H9 (cell line): ENCODE measurements at regions not wholly inside any gene's neighbourhood (a gene's known extent, or its start where the extent isn't known, plus 50 kb on each side); places are given as distances from the start of the nearest gene placed in this dataset.

ENCODE experiments used
- DNase-seq: peaks from one replicate; pipeline ENCODE4 v3.0.0-alpha.2; 2017
- H2AFZ ChIP-seq: one replicate; pipeline ENCODE4 v1.6.1; 2013; ENCODE audit warnings: mild to moderate bottlenecking, low read length, control low read depth, moderate library complexity
- H2AK5ac ChIP-seq: 2 replicates; pipeline ENCODE4 v1.6.1; 2013; ENCODE audit warnings: low read length, control low read depth, mixed read lengths; ENCODE audit not compliant: insufficient read length
- H2BK120ac ChIP-seq: one replicate; pipeline ENCODE4 v1.6.1; 2013; ENCODE audit warnings: low read depth, mild to moderate bottlenecking, low read length, control low read depth, inconsistent platforms; ENCODE audit not compliant: poor library complexity, severe bottlenecking
- H2BK12ac ChIP-seq: 2 replicates; pipeline ENCODE4 v1.6.1; 2013; ENCODE audit warnings: low read length, control low read depth, mixed read lengths, low read depth; ENCODE audit not compliant: insufficient read length
- H2BK15ac ChIP-seq: 2 replicates; pipeline ENCODE4 v1.6.1; 2013; ENCODE audit warnings: low read depth, low read length, control low read depth
- H2BK20ac ChIP-seq: one replicate; pipeline ENCODE4 v1.6.1; 2013; ENCODE audit warnings: low read depth, mild to moderate bottlenecking, low read length, control low read depth, inconsistent platforms; ENCODE audit not compliant: poor library complexity, severe bottlenecking
- H2BK5ac ChIP-seq: 2 replicates; pipeline ENCODE4 v1.6.1; 2013; ENCODE audit warnings: low read length, control low read depth, mixed read lengths; ENCODE audit not compliant: insufficient read length
- H3K14ac ChIP-seq: 2 replicates; pipeline ENCODE4 v1.6.1; 2013; ENCODE audit warnings: low read length, control low read depth; ENCODE audit not compliant: insufficient read depth
- H3K18ac ChIP-seq: 2 replicates; pipeline ENCODE4 v1.6.1; 2013; ENCODE audit warnings: low read depth, mild to moderate bottlenecking, mixed read lengths, low read length, control low read depth; ENCODE audit not compliant: insufficient read length
- H3K23ac ChIP-seq: 2 replicates; pipeline ENCODE4 v1.6.1; 2013; ENCODE audit warnings: low read length, control low read depth, mixed read lengths, low read depth; ENCODE audit not compliant: insufficient read length
- H3K23me2 ChIP-seq: 2 replicates; pipeline ENCODE4 v1.6.1; 2013; ENCODE audit warnings: low read depth, mild to moderate bottlenecking, mixed read lengths, low read length, control low read depth; ENCODE audit not compliant: insufficient read length, poor library complexity, severe bottlenecking
- H3K27ac ChIP-seq: 2 replicates; pipeline ENCODE4 v1.5.1; 2013; ENCODE audit warnings: low read length, control low read depth, mixed read lengths, low read depth; ENCODE audit not compliant: insufficient read length
- H3K27me3 ChIP-seq: 2 replicates; pipeline ENCODE4 v1.6.1; 2013; ENCODE audit warnings: low read length, control low read depth, inconsistent platforms; ENCODE audit not compliant: insufficient read depth
- H3K4ac ChIP-seq: 2 replicates; pipeline ENCODE4 v1.6.1; 2013; ENCODE audit warnings: low read depth, mild to moderate bottlenecking, control low read depth, inconsistent platforms, low read length, moderate library complexity
- H3K4me1 ChIP-seq: 2 replicates; pipeline ENCODE4 v1.6.1; 2013; ENCODE audit warnings: low read length, control low read depth, inconsistent platforms; ENCODE audit not compliant: insufficient read depth
- H3K4me2 ChIP-seq: 2 replicates; pipeline ENCODE4 v1.6.1; 2013; ENCODE audit warnings: low read length, control low read depth, mixed read lengths; ENCODE audit not compliant: insufficient read length, insufficient read depth
- H3K56ac ChIP-seq: 2 replicates; pipeline ENCODE4 v1.6.1; 2013; ENCODE audit warnings: low read depth, mild to moderate bottlenecking, mixed read lengths, low read length, control low read depth; ENCODE audit not compliant: insufficient read length
- H3K79me1 ChIP-seq: 2 replicates; pipeline ENCODE4 v1.6.1; 2013; ENCODE audit warnings: low read depth, mild to moderate bottlenecking, moderate library complexity, low read length, control low read depth, inconsistent platforms; ENCODE audit not compliant: insufficient read depth, poor library complexity, severe bottlenecking
- H3K79me2 ChIP-seq: 2 replicates; pipeline ENCODE4 v1.6.1; 2013; ENCODE audit warnings: low read length, control low read depth, inconsistent platforms; ENCODE audit not compliant: insufficient read depth
- H3K9ac ChIP-seq: 2 replicates; pipeline ENCODE4 v1.6.1; 2013; ENCODE audit warnings: low read length, control low read depth, mixed read lengths; ENCODE audit not compliant: insufficient read length; ENCODE audit errors: extremely low read depth
- H3K9me3 ChIP-seq: one replicate; pipeline ENCODE4 v1.6.1; 2013; ENCODE audit warnings: low read depth, low read length, inconsistent platforms; ENCODE audit not compliant: control insufficient read depth
- H3T11ph ChIP-seq: one replicate; pipeline ENCODE4 v1.6.1; 2013; ENCODE audit warnings: mild to moderate bottlenecking, low read length, control low read depth, inconsistent platforms
- H4K20me1 ChIP-seq: one replicate; pipeline ENCODE4 v1.6.1; 2013; ENCODE audit not compliant: control insufficient read depth, insufficient read length, insufficient read depth
- H4K5ac ChIP-seq: 2 replicates; pipeline ENCODE4 v1.6.1; 2013; ENCODE audit warnings: low read depth, mild to moderate bottlenecking, mixed read lengths, low read length, control low read depth; ENCODE audit not compliant: insufficient read length
- H4K8ac ChIP-seq: replicated peaks from 2 replicates; pipeline ENCODE4 v1.6.1; 2013; ENCODE audit warnings: low read length, control low read depth, mixed read lengths, low read depth; ENCODE audit not compliant: insufficient read length
- H4K91ac ChIP-seq: 2 replicates; pipeline ENCODE4 v1.6.1; 2013; ENCODE audit warnings: low read depth, mild to moderate bottlenecking, moderate library complexity, mixed read lengths, low read length, control low read depth; ENCODE audit not compliant: insufficient read length
- H3K27ac Mint-ChIP-seq, 3 experiments: 2 replicates in 2 of 3; 3 replicates in 1 of 3; pipeline ENCODE4 v1.8.0; 2020 to 2021; ENCODE audit warnings: mixed read lengths in 3 of 3, mild to moderate bottlenecking in 1 of 3, moderate library complexity in 1 of 3
- H3K27me3 Mint-ChIP-seq: 2 replicates; pipeline ENCODE4 v1.8.0; 2021; ENCODE audit warnings: low read depth, mild to moderate bottlenecking, moderate library complexity, mixed read lengths
- H3K36me3 Mint-ChIP-seq, 3 experiments: 2 replicates in 2 of 3; 3 replicates in 1 of 3; pipeline ENCODE4 v1.8.0; 2020 to 2021; ENCODE audit warnings: low read depth in 3 of 3, mixed read lengths in 3 of 3; ENCODE audit not compliant: insufficient read depth in 1 of 3
- H3K4me1 Mint-ChIP-seq, 2 experiments: 2 replicates each; pipeline ENCODE4 v1.8.0; 2020; ENCODE audit warnings: mixed read lengths in 2 of 2
- H3K4me3 Mint-ChIP-seq, 2 experiments: 2 replicates in 1 of 2; 3 replicates in 1 of 2; pipeline ENCODE4 v1.8.0; 2020 to 2021; ENCODE audit warnings: mild to moderate bottlenecking in 2 of 2, mixed read lengths in 2 of 2, moderate library complexity in 1 of 2
- H3K9me3 Mint-ChIP-seq, 2 experiments: 2 replicates in 1 of 2; 3 replicates in 1 of 2; pipeline ENCODE4 v1.8.0; 2020; ENCODE audit warnings: mild to moderate bottlenecking in 2 of 2, mixed read lengths in 2 of 2, moderate library complexity in 1 of 2
- CTCF ChIP-seq: fragments of 200-600 bp; sonication (generic); conservative IDR thresholded peaks from 3 replicates; pipeline ENCODE4 v1.8.0; 2021; ENCODE audit warnings: antibody characterized with exemption, mild to moderate bottlenecking
- WGBS: extraction: QIAGEN DNeasy Blood & Tissue Kit; methylation state at CpG from one replicate; pipeline ENCODE4 v1.1.7; 2013; ENCODE audit warnings: missing lambda C conversion rate, low lambda C conversion rate, mixed read lengths; ENCODE audit not compliant: insufficient read length; ENCODE audit errors: extremely low coverage; 5-methylcytosine and 5-hydroxymethylcytosine counted together

- no CpG with 5 or more reads among the region's 6 CpGs for WGBS
- Histone ChIP-seq H2BK20ac (no peak overlapping the region), H3K18ac (no peak overlapping the region), H3T11ph (no peak overlapping the region), H2AK5ac (no peak overlapping the region), H3K4ac (no peak overlapping the region), H2AFZ (no peak overlapping the region), H2BK15ac (no peak overlapping the region), H3K27me3 (no peaks in the 10 kb centered on the region), H2BK5ac (no peak overlapping the region), H2BK12ac (no peak overlapping the region), H3K23ac (no peak overlapping the region), H3K4me1 (no peaks in the 10 kb centered on the region), H3K14ac (no peak overlapping the region), H3K4me2 (no peak overlapping the region), H3K9ac (no peak overlapping the region), H3K56ac (no peak overlapping the region), H3K27ac (no peak overlapping the region), H4K91ac (no peak overlapping the region), H4K20me1 (no peaks in the 10 kb centered on the region), H4K5ac (no peak overlapping the region), H3K9me3 (no peaks in the 10 kb centered on the region), H3K79me2 (no peaks in the 10 kb centered on the region), H3K23me2 (no peaks in the 10 kb centered on the region), H3K79me1 (no peaks in the 10 kb centered on the region), H4K8ac (no peak overlapping the region), H2BK120ac (no peak overlapping the region)
- H3K4me1 Mint-ChIP-seq = peaks cover 6 to 19% of the 10 kb centered on the region in 2 experiments
- H3K9me3 Mint-ChIP-seq = no peaks in the 10 kb centered on the region
- TF ChIP-seq CTCF = no peak
- H3K27ac Mint-ChIP-seq = 0 out of 7 replicates have a peak overlapping the region, but pooled peaks of 1 of the 3 experiments have one; percentile 5
- H3K4me3 Mint-ChIP-seq = no peak overlapping the region
- H3K27me3 Mint-ChIP-seq = peaks cover 1% of the 10 kb centered on the region
- no peak for DNase-seq
- H3K36me3 Mint-ChIP-seq = 0 out of 7 replicates have a peak, but pooled peaks cover 0 to 2% (median 0%) of the 10 kb centered on the region in 3 experiments
Measured at GRCh38 chr1:29906927-29907326, 670.6 kb downstream of the PTPRU start.
